Transverse colon (tissue), 4 donors: ENCODE measurements at regions not wholly inside any gene's neighbourhood (a gene's known extent, or its start where the extent isn't known, plus 50 kb on each side); places are given as distances from the start of the nearest gene placed in this dataset.
A peak's percentile ranks its signal among the peaks of the same experiment; 100 is the strongest.

Experiments
- DNase-seq: peaks from one replicate; pipeline ENCODE4 v3.0.0-alpha.2; 2019
- H3K27ac ChIP-seq, 4 donors: fragments of 200-600 bp; sonication (generic); 2 replicates each; pipeline ENCODE4 v1.5.1; 2016 to 2018; ENCODE audit warnings: inconsistent platforms in 4 of 4
- H3K27me3 ChIP-seq: fragments of 200-600 bp; sonication (generic); 2 replicates; pipeline ENCODE4 v1.5.1; 2017; ENCODE audit warnings: inconsistent platforms
- H3K36me3 ChIP-seq, 4 donors: fragments of 200-600 bp; sonication (generic); 2 replicates each; pipeline ENCODE4 v1.5.1; 2017 to 2019; ENCODE audit warnings: inconsistent platforms in 4 of 4
- H3K4me1 ChIP-seq, 4 donors: fragments of 200-600 bp; sonication (generic); 2 replicates each; pipeline ENCODE4 v1.5.1; 2017 to 2020; ENCODE audit warnings: inconsistent platforms in 4 of 4
- H3K4me3 ChIP-seq, 4 donors: fragments of 200-600 bp; sonication (generic); 1 replicate in 1 of 4; 2 replicates in 3 of 4; pipeline versions ENCODE4 v1.5.1 to v1.6.1; 2017 to 2019; ENCODE audit warnings: inconsistent platforms in 4 of 4
- H3K9me3 ChIP-seq, 2 donors: fragments of 200-600 bp; sonication (generic); 2 replicates each; pipeline ENCODE4 v1.5.1; 2017 to 2019; ENCODE audit warnings: inconsistent platforms in 2 of 2
- EP300 ChIP-seq: sonication (generic); formaldehyde crosslinking; IDR thresholded peaks from one replicate; pipeline ENCODE4 v1.6.1; 2017; ENCODE audit warnings: antibody characterized with exemption, low read depth
- POLR2A ChIP-seq: fragments of 450-650 bp; IDR thresholded peaks from one replicate; pipeline ENCODE4 v1.6.1; 2016; ENCODE audit warnings: antibody characterized with exemption, mild to moderate bottlenecking, moderate library complexity
- POLR2AphosphoS5 ChIP-seq, 3 donors: sonication (generic); formaldehyde crosslinking; IDR thresholded peaks; one replicate each; pipeline ENCODE4 v1.6.1; 2016; ENCODE audit warnings: antibody characterized with exemption in 3 of 3
- WGBS, 2 donors: methylation state at CpG; one replicate each; pipeline ENCODE4 v1.1.5; 2018; ENCODE audit warnings: low coverage in 1 of 2; 5-methylcytosine and 5-hydroxymethylcytosine counted together
- in situ Hi-C, 4 donors: fragments of 200-750 bp; cut with MboI; loops; one replicate each; pipeline versions ENCODE4 v1.15.0 to v1.15.1; 2017; ENCODE audit warnings: low sequenced_read_pairs in 3 of 4, low pct_ligation_motif_present in 1 of 4, low pct_unique_long_range_greater_than_20kb in 1 of 4
- intact Hi-C: fragments of 100-400 bp; cut with DNase I; formaldehyde crosslinking; loops from one replicate; pipeline ENCODE4 v1.15.1; 2023; ENCODE audit warnings: low total_unique reads
- TF ChIP-seq, protein P1 (sequence below), 5 experiments: fragments of 200-600 bp in 3 of 5; fragments of 450-650 bp in 2 of 5; sonication (generic) in 3 of 5; IDR thresholded peaks; 1 replicate in 2 of 5; 2 replicates in 3 of 5; pipeline ENCODE4 v1.5.1; 2016 to 2017; ENCODE audit warnings: antibody characterized with exemption in 5 of 5, inconsistent platforms in 3 of 5, mild to moderate bottlenecking in 2 of 5, moderate library complexity in 1 of 5

DNA sequence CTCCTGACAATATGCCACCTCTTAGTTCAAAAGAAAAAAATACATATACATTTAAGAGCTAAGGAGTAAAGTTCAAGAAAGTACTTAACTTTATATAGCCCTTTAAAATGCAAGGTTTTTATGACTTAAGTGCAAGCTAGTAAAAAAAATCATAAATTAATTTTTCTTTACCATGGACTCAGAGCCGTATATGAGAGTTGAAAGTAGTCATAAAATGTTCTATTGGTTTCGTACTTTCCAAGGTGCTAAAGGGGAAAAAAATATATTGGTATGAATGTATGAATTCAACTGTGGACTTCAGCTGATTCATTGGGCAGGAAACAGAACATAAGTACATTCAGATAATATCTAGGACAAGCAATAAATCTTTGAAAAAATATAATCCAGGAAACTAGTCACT is 869.8 kb upstream of the AGA start:
- DNase-seq: no peak
- Histone ChIP-seq H3K27ac (no peak overlapping the region), H3K36me3 (no peaks in the 10 kb centered on the region), H3K4me3 (no peak overlapping the region), H3K27me3 (no peaks in the 10 kb centered on the region), H3K4me1 (peaks cover 0 to 18% (median 4%) of the 10 kb centered on the region in 4 donors), H3K9me3 (no peaks in the 10 kb centered on the region)
- in situ Hi-C loops (no loop called here), intact Hi-C loops (no loop called here)
- no peak for TF ChIP-seq POLR2A
- TF ChIP-seq, protein P1, sequence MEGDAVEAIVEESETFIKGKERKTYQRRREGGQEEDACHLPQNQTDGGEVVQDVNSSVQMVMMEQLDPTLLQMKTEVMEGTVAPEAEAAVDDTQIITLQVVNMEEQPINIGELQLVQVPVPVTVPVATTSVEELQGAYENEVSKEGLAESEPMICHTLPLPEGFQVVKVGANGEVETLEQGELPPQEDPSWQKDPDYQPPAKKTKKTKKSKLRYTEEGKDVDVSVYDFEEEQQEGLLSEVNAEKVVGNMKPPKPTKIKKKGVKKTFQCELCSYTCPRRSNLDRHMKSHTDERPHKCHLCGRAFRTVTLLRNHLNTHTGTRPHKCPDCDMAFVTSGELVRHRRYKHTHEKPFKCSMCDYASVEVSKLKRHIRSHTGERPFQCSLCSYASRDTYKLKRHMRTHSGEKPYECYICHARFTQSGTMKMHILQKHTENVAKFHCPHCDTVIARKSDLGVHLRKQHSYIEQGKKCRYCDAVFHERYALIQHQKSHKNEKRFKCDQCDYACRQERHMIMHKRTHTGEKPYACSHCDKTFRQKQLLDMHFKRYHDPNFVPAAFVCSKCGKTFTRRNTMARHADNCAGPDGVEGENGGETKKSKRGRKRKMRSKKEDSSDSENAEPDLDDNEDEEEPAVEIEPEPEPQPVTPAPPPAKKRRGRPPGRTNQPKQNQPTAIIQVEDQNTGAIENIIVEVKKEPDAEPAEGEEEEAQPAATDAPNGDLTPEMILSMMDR (IDR thresholded peaks at IDR 0.05): no peak
- TF ChIP-seq POLR2AphosphoS5 (IDR thresholded peaks at IDR 0.05): no peak
- no peak for TF ChIP-seq EP300
- 16 to 27% methylated on average over 2 of the region's 2 CpGs for WGBS, 2 donors

DNA sequence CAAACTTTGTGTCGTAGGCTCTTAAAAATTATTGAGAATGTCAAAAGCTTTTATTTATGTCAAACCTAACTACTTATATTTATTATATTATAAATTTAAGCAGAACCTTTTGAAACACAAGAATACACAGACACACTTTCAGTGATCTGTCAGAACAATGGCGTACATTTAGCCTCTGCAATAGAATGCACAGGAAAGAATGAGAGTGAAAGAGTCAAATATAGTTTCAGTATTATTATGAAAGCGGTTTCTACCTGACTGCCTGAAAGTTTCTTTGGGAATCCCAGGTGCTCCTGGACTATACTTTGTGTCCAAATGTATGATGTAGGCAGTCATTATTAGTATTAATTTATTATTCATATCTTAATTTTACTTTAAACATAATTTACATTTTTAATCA is 872.0 kb upstream of the AGA start:
- Histone ChIP-seq H3K27ac (no peak overlapping the region), H3K36me3 (no peaks in the 10 kb centered on the region), H3K27me3 (no peaks in the 10 kb centered on the region), H3K4me1 (peaks cover 0 to 18% (median 4%) of the 10 kb centered on the region in 4 donors), H3K4me3 (no peak overlapping the region), H3K9me3 (peaks cover 0 to 4% of the 10 kb centered on the region in 2 donors)
- TF ChIP-seq POLR2AphosphoS5 (IDR thresholded peaks at IDR 0.05): no peak
- no peak for TF ChIP-seq POLR2A
- TF ChIP-seq EP300: no peak
- TF ChIP-seq, protein P1 (IDR thresholded peaks at IDR 0.05): no peak
- DNase-seq: no peak
- intact Hi-C loops (no loop called here), in situ Hi-C loops (no loop called here)
- 85 to 87% methylated on average over 3 of the region's 3 CpGs for WGBS, 2 donors

DNA sequence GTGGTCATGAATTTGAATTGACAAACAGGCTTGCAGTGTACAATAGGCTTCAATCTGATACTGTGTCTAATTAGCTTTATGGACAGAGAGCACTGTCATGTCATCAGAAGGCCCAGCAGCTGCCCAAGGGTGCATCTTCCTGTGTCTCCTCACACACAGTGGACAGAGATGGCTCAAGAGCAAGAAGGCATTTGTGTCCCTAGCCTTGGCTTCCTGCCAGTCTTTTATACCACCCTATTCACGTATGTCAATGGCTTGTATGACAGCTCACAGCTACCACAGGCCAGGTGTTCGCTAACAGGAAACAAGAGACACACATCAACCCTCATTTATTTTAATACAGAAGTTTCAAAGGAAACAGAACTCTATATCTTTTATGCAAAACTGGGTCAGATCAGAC is 874.0 kb upstream of the AGA start:
- peak; percentile 35 for DNase-seq

DNA sequence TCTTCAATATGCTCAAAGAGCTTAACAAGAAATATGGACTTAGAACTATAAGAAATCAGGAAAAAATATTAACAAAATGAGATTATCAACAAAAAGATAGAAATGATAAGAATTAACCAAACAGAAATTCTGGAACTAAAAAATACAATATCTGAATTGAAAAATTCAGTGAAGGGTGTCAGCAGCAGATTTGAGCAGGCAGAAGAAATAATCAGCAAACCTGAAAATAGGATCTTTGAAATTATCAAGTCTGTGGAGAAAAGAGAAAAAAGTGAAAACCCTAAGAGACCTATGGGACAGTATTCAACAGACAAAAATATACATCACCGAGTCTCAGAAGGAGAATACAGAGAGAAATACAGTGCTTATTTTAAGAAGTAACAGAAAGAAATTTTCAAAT is 877.8 kb upstream of the AGA start:
- TF ChIP-seq, protein P1 (IDR thresholded peaks at IDR 0.05): no peak
- no peak for TF ChIP-seq POLR2A
- no peak for TF ChIP-seq POLR2AphosphoS5 (IDR thresholded peaks at IDR 0.05)
- no peak for TF ChIP-seq EP300
- H3K9me3 ChIP-seq: peaks cover 0 to 17% of the 10 kb centered on the region in 2 donors
- H3K4me3 ChIP-seq: no peak overlapping the region
- no peak overlapping the region for H3K27ac ChIP-seq
- 75 to 94% methylated on average over 1 of the region's 1 CpG for WGBS, 2 donors
- no peaks in the 10 kb centered on the region for H3K27me3 ChIP-seq
- H3K4me1 ChIP-seq: peaks cover 0 to 4% (median 0%) of the 10 kb centered on the region in 4 donors
- H3K36me3 ChIP-seq: no peaks in the 10 kb centered on the region
- no peak for DNase-seq
- intact Hi-C loops (no loop called here), in situ Hi-C loops (no loop called here)

More for the DNA sequence above, 874.0 kb upstream of the AGA start:
- Histone ChIP-seq H3K27me3 (no peaks in the 10 kb centered on the region), H3K36me3 (no peaks in the 10 kb centered on the region), H3K9me3 (peaks cover 0 to 17% of the 10 kb centered on the region in 2 donors), H3K4me1 (peaks cover 0 to 18% (median 4%) of the 10 kb centered on the region in 4 donors), H3K27ac (no peak overlapping the region), H3K4me3 (no peak overlapping the region)
- in situ Hi-C loops (no loop called here), intact Hi-C loops (no loop called here)
- 13 to 15% methylated on average over 2 of the region's 2 CpGs for WGBS, 2 donors
- TF ChIP-seq, protein P1 (IDR thresholded peaks at IDR 0.05): no peak
- TF ChIP-seq EP300: no peak
